ENCODE measurements at regions not wholly inside any gene's neighbourhood (a gene's known extent, or its start where the extent isn't known, plus 50 kb on each side); places are given as distances from the start of the nearest gene placed in this dataset.

GRCh38 chr2:106965611-106966010 lies 79.6 kb upstream of the ST6GAL2 start:
- no peak for ATAC-seq
- H3K4me1 Mint-ChIP-seq (ENCODE audit: low read depth in 2 of 2) = no peaks in the 10 kb centered on the region
- no peaks in the 10 kb centered on the region for H3K27me3 Mint-ChIP-seq
- peaks cover 6% of the 10 kb centered on the region for H3K9me3 Mint-ChIP-seq
- no peaks in the 10 kb centered on the region for H3K36me3 Mint-ChIP-seq
- H3K4me3 Mint-ChIP-seq = no peak overlapping the region
- H3K27ac Mint-ChIP-seq = no peak overlapping the region
- no peak for DNase-seq (ENCODE audit: low spot score)

DNA sequence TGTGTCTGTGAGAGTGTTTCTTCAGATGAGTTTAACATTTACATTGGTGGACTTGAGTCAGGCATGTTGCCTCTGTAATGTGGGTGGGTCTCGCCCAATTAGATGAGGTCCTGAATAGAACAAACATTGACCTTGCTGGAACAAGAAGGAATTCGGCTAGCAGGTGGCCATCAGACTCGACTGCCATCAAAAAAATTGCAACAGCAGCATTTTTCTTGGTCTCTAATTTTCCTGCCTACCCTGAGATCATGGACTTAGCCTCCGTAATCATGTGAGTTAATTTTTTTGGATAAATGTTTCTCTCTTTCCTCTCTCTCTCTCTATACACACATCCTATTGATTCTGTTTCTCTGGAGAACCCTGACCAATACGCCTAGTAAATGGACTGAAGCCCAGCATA lies 83.8 kb upstream of the ST6GAL2 start:
- DNase-seq (ENCODE audit: low spot score) (no peak), ATAC-seq (no peak)
- Mint-ChIP-seq H3K27ac (no peak overlapping the region), H3K4me1 (ENCODE audit: low read depth in 2 of 2) (no peaks in the 10 kb centered on the region), H3K4me3 (no peak overlapping the region), H3K27me3 (no peaks in the 10 kb centered on the region), H3K36me3 (no peaks in the 10 kb centered on the region), H3K9me3 (peaks cover 7% of the 10 kb centered on the region)

- peaks cover 7% of the 10 kb centered on the region for H3K9me3 Mint-ChIP-seq
- H3K27ac Mint-ChIP-seq = no peak overlapping the region
- ATAC-seq = no peak
- H3K4me3 Mint-ChIP-seq = no peak overlapping the region
- no peaks in the 10 kb centered on the region for H3K27me3 Mint-ChIP-seq
- DNase-seq (ENCODE audit: low spot score) = no peak
- no peaks in the 10 kb centered on the region for H3K36me3 Mint-ChIP-seq
- H3K4me1 Mint-ChIP-seq (ENCODE audit: low read depth in 2 of 2) = no peaks in the 10 kb centered on the region
Measured at GRCh38 chr2:106970471-106971261, 84.7 kb upstream of the ST6GAL2 start.

DNA sequence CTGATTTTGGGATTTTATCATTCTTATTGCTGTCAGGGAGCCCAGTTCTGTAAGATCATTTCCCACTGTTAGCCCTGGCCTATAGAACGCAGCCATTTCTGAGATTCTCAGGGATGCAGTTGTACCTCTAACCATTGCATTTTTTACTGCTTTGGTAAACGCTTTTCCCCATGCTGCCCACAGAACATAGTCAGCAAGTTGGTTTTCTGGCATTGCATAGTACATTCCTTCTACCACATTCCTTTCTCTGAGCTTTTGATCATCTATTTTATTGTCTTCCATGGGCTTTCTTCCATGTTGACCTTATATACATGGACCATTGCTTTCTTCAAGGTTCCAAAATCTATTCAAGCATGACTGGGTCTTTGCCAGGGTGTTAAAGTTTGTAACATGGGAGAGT lies 86.8 kb upstream of the ST6GAL2 start:
- DNase-seq (ENCODE audit: low spot score) (no peak), ATAC-seq (no peak)
- no peak overlapping the region for H3K4me3 Mint-ChIP-seq
- H3K4me1 Mint-ChIP-seq (ENCODE audit: low read depth in 2 of 2) = no peaks in the 10 kb centered on the region
- no peaks in the 10 kb centered on the region for H3K36me3 Mint-ChIP-seq
- H3K27me3 Mint-ChIP-seq = no peaks in the 10 kb centered on the region
- peaks cover 7% of the 10 kb centered on the region for H3K9me3 Mint-ChIP-seq
- H3K27ac Mint-ChIP-seq = no peak overlapping the region

GRCh38 chr2:106974891-106975290 lies 88.9 kb upstream of the ST6GAL2 start:
- no peak for DNase-seq (ENCODE audit: low spot score)
- Mint-ChIP-seq H3K27me3 (no peaks in the 10 kb centered on the region), H3K9me3 (peaks cover 7% of the 10 kb centered on the region), H3K4me1 (ENCODE audit: low read depth in 2 of 2) (no peaks in the 10 kb centered on the region), H3K4me3 (no peak overlapping the region), H3K27ac (no peak overlapping the region), H3K36me3 (no peaks in the 10 kb centered on the region)
- ATAC-seq = no peak

DNA sequence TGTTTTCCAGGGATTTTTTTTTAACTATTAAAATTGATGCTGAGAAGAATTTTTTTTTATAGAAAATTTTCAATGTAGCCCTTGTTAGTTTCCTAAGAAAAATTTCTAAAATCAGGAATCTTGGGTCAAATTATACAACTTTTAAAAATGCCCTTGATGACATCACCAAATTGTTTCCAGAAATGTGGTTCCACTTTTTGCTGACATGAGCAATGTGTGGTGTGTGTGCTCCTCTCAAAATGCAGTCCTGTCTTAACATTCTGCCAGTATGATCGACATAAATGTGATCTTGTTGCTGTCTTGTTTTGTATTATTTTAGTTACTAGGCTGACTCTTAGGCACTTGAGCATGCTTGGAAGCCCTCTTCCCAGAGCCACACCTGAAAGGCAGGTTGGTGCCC lies 89.7 kb upstream of the ST6GAL2 start:
- H3K27ac Mint-ChIP-seq = no peak overlapping the region
- peaks cover 5% of the 10 kb centered on the region for H3K9me3 Mint-ChIP-seq
- no peaks in the 10 kb centered on the region for H3K27me3 Mint-ChIP-seq
- no peak for ATAC-seq
- no peaks in the 10 kb centered on the region for H3K4me1 Mint-ChIP-seq (ENCODE audit: low read depth in 2 of 2)
- no peaks in the 10 kb centered on the region for H3K36me3 Mint-ChIP-seq
- H3K4me3 Mint-ChIP-seq = no peak overlapping the region
- no peak for DNase-seq (ENCODE audit: low spot score)

- DNase-seq (ENCODE audit: low spot score) = no peak
- H3K36me3 Mint-ChIP-seq = no peaks in the 10 kb centered on the region
- H3K27ac Mint-ChIP-seq = no peak overlapping the region
- H3K4me1 Mint-ChIP-seq (ENCODE audit: low read depth in 2 of 2) = no peaks in the 10 kb centered on the region
- H3K9me3 Mint-ChIP-seq = peaks cover 5% of the 10 kb centered on the region
- H3K4me3 Mint-ChIP-seq = no peak overlapping the region
- ATAC-seq = no peak
- no peaks in the 10 kb centered on the region for H3K27me3 Mint-ChIP-seq
Measured at GRCh38 chr2:106976548-106976947, 90.6 kb upstream of the ST6GAL2 start.

GRCh38 chr2:106977717-106978116 lies 91.8 kb upstream of the ST6GAL2 start:
- Mint-ChIP-seq H3K4me1 (ENCODE audit: low read depth in 2 of 2) (no peaks in the 10 kb centered on the region), H3K9me3 (peaks cover 5% of the 10 kb centered on the region), H3K4me3 (no peak overlapping the region), H3K27me3 (no peaks in the 10 kb centered on the region), H3K36me3 (no peaks in the 10 kb centered on the region), H3K27ac (no peak overlapping the region)
- ATAC-seq = no peak
- DNase-seq (ENCODE audit: low spot score) = no peak

- no peak for DNase-seq (ENCODE audit: low spot score)
- no peak for ATAC-seq
- Mint-ChIP-seq H3K4me1 (ENCODE audit: low read depth in 2 of 2) (no peaks in the 10 kb centered on the region), H3K27ac (no peak overlapping the region), H3K36me3 (no peaks in the 10 kb centered on the region), H3K27me3 (no peaks in the 10 kb centered on the region), H3K4me3 (no peak overlapping the region), H3K9me3 (peaks cover 4% of the 10 kb centered on the region)
Measured at GRCh38 chr2:106978647-106979046, 92.7 kb upstream of the ST6GAL2 start.

DNA sequence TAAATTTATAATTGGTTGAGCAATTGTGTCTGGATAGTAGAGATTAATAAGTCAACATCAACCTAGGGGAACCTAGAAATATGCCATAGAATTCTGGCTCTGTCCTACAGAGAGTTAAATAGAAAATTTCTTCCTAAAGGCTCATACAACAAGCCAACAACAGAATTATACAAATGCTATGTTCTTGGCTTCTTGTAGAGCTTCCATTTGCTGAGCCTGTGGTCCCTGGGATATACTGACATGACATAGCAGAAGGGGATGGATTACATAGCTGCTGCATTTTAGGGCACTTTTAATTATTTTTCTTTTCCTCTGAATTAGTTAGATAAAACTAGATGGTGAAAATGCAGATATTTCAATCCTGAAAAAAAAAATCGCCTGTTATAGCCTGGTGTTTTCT lies 95.5 kb upstream of the ST6GAL2 start:
- DNase-seq (ENCODE audit: low spot score) (no peak), ATAC-seq (no peak)
- peaks cover 3% of the 10 kb centered on the region for H3K9me3 Mint-ChIP-seq
- no peak overlapping the region for H3K4me3 Mint-ChIP-seq
- H3K4me1 Mint-ChIP-seq (ENCODE audit: low read depth in 2 of 2) = no peaks in the 10 kb centered on the region
- no peak overlapping the region for H3K27ac Mint-ChIP-seq
- H3K27me3 Mint-ChIP-seq = no peaks in the 10 kb centered on the region
- no peaks in the 10 kb centered on the region for H3K36me3 Mint-ChIP-seq

GRCh38 chr2:106982350-106982749 lies 96.4 kb upstream of the ST6GAL2 start:
- ATAC-seq (no peak), DNase-seq (ENCODE audit: low spot score) (no peak)
- no peaks in the 10 kb centered on the region for H3K27me3 Mint-ChIP-seq
- peaks cover 7% of the 10 kb centered on the region for H3K9me3 Mint-ChIP-seq
- no peak overlapping the region for H3K4me3 Mint-ChIP-seq
- H3K36me3 Mint-ChIP-seq = no peaks in the 10 kb centered on the region
- H3K27ac Mint-ChIP-seq = no peak overlapping the region
- no peaks in the 10 kb centered on the region for H3K4me1 Mint-ChIP-seq (ENCODE audit: low read depth in 2 of 2)

GRCh38 chr2:106983305-106983704 lies 97.3 kb upstream of the ST6GAL2 start:
- Mint-ChIP-seq H3K27me3 (no peaks in the 10 kb centered on the region), H3K4me1 (ENCODE audit: low read depth in 2 of 2) (no peaks in the 10 kb centered on the region), H3K27ac (no peak overlapping the region), H3K36me3 (no peaks in the 10 kb centered on the region), H3K9me3 (peaks cover 13% of the 10 kb centered on the region), H3K4me3 (no peak overlapping the region)
- DNase-seq (ENCODE audit: low spot score) (no peak), ATAC-seq (no peak)

GRCh38 chr2:106988361-106988760 lies 102.4 kb upstream of the ST6GAL2 start:
- no peaks in the 10 kb centered on the region for H3K4me1 Mint-ChIP-seq (ENCODE audit: low read depth in 2 of 2)
- DNase-seq (ENCODE audit: low spot score) (no peak), ATAC-seq (no peak)
- H3K27ac Mint-ChIP-seq = no peak overlapping the region
- H3K4me3 Mint-ChIP-seq = no peak overlapping the region
- H3K36me3 Mint-ChIP-seq = no peaks in the 10 kb centered on the region
- H3K9me3 Mint-ChIP-seq = peaks cover 13% of the 10 kb centered on the region
- no peaks in the 10 kb centered on the region for H3K27me3 Mint-ChIP-seq

GRCh38 chr2:106990297-106990696 lies 104.3 kb upstream of the ST6GAL2 start:
- ATAC-seq (no peak), DNase-seq (ENCODE audit: low spot score) (no peak)
- Mint-ChIP-seq H3K4me1 (ENCODE audit: low read depth in 2 of 2) (no peaks in the 10 kb centered on the region), H3K27me3 (no peaks in the 10 kb centered on the region), H3K9me3 (peaks cover 9% of the 10 kb centered on the region), H3K27ac (no peak overlapping the region), H3K4me3 (no peak overlapping the region), H3K36me3 (no peaks in the 10 kb centered on the region)

DNA sequence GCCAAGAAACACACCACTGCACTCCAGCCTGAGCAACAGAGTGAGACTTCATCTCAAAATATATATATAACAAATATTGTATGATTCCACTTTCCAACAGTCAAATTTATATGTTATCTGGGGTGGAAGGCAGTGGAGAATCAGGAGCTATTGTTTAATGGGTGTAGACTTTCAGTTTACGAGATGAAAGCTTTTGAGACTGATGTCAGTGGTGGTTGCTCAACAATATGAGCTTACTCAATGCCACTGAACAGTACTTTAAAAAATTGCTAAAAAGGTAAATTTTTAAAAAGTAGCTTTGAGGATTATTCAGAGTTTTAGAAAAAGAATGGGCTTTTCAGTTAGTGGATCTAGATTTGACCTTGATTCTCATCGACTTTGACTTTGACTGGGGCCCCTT lies 105.9 kb upstream of the ST6GAL2 start:
- H3K4me1 Mint-ChIP-seq (ENCODE audit: low read depth in 2 of 2) = no peaks in the 10 kb centered on the region
- ATAC-seq (no peak), DNase-seq (ENCODE audit: low spot score) (no peak)
- H3K4me3 Mint-ChIP-seq = no peak overlapping the region
- no peaks in the 10 kb centered on the region for H3K27me3 Mint-ChIP-seq
- H3K36me3 Mint-ChIP-seq = no peaks in the 10 kb centered on the region
- no peak overlapping the region for H3K27ac Mint-ChIP-seq
- H3K9me3 Mint-ChIP-seq = peaks cover 7% of the 10 kb centered on the region

All from natural killer cell treated with Interleukin-12 subunit alpha and Interleukin-12 subunit beta and Interleukin-15 and Interleukin-18, amount 100 ng/mL, for 72 hours (primary cell).